Smooth muscle cell (in vitro differentiated cells): ENCODE measurements at regions not wholly inside any gene's neighbourhood (a gene's known extent, or its start where the extent isn't known, plus 50 kb on each side); places are given as distances from the start of the nearest gene placed in this dataset.

Experiments used
- DNase-seq: peaks from one replicate; lab custom pipeline; 2025; ENCODE audit not compliant: unreplicated experiment; lab: John Stamatoyannopoulos, UW
- H2AFZ ChIP-seq: fragments of 200-600 bp; sonication (generic); 2 replicates; pipeline ENCODE4 v1.6.0; 2016; ENCODE audit warnings: antibody characterized with exemption, low read depth, mild to moderate bottlenecking
- H3F3A ChIP-seq: fragments of 200-600 bp; sonication (generic); 2 replicates; pipeline ENCODE4 v1.6.0; 2017; ENCODE audit warnings: antibody characterized with exemption, low read depth
- H3K27ac ChIP-seq: fragments of 200-600 bp; sonication (generic); 2 replicates; pipeline ENCODE4 v1.5.1; 2016; ENCODE audit warnings: low read depth, mild to moderate bottlenecking
- H3K27me3 ChIP-seq: fragments of 200-600 bp; sonication (generic); 2 replicates; pipeline ENCODE4 v1.6.1; 2016; ENCODE audit warnings: low read depth, mild to moderate bottlenecking
- H3K36me3 ChIP-seq: fragments of 200-600 bp; sonication (generic); 2 replicates; pipeline ENCODE4 v1.5.1; 2016; ENCODE audit warnings: low read depth
- H3K4me1 ChIP-seq: fragments of 200-600 bp; sonication (generic); 2 replicates; pipeline ENCODE4 v1.5.1; 2016; ENCODE audit warnings: low read depth
- H3K4me2 ChIP-seq: fragments of 200-600 bp; sonication (generic); 2 replicates; pipeline ENCODE4 v1.6.0; 2016; ENCODE audit warnings: mild to moderate bottlenecking
- H3K4me3 ChIP-seq: fragments of 200-600 bp; sonication (generic); 2 replicates; pipeline ENCODE4 v1.5.1; 2016; ENCODE audit warnings: mild to moderate bottlenecking
- H3K79me2 ChIP-seq: fragments of 200-600 bp; sonication (generic); 2 replicates; pipeline ENCODE4 v1.6.0; 2016; ENCODE audit warnings: low read depth, mild to moderate bottlenecking
- H3K9ac ChIP-seq: fragments of 200-600 bp; sonication (generic); 2 replicates; pipeline ENCODE4 v1.6.0; 2016; ENCODE audit warnings: low read depth
- H3K9me3 ChIP-seq: fragments of 200-600 bp; sonication (generic); replicated peaks from 2 replicates; pipeline ENCODE4 v1.5.1; 2016; ENCODE audit warnings: low read depth
- H4K20me1 ChIP-seq: fragments of 200-600 bp; sonication (generic); 2 replicates; pipeline ENCODE4 v1.6.0; 2016; ENCODE audit warnings: low read depth
- WGBS: methylation state at CpG from one replicate; pipeline ENCODE4 v1.1.7; 2016; ENCODE audit warnings: low lambda C conversion rate; 5-methylcytosine and 5-hydroxymethylcytosine counted together
- TF ChIP-seq, protein P1 (sequence below): fragments of 200-600 bp; sonication (generic); IDR thresholded peaks from 2 replicates; pipeline ENCODE4 v1.5.1; 2017; ENCODE audit warnings: borderline replicate concordance, mild to moderate bottlenecking, antibody characterized with exemption; ENCODE audit not compliant: insufficient read depth, poor library complexity, severe bottlenecking

DNA sequence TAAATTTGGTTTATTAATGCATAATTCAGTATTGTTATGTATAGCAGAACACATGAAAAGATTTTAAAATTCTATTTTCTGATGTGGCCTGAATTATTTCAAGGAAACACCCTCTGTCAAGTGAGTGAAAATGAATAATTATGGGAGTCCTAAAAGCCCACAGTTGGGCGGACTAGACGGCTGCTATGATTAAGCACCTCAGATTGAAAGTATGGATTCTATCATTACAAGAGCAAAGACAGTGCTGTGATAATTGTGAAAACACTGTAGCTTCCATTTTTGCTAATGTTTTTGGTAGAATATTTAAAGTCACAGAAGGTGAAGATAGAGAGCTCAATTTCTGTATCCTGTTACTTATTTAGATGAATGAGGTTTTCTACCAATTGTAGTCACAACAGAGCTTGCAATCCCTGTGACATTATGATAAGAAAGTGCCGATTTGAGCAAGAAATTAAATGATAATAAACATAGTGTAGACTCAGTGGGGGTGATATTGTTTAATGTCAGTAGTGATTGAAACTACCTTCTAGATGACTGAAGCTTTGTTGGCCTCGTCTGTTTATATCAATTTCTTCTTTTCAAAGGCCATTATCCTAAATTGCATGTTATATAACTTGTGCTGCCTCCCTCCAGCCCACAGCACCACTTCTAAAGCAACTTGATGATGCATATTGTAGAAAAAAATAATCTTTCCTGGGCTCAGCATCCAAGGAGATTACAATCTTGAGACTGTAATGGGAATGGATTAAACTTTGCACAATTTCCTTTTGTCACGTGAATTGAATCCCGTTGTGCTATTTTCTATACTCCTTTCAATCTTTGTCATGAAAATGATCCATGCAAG lies 359.8 kb downstream of the BTG1 start:
- no peaks in the 10 kb centered on the region for H3K27me3 ChIP-seq
- no peaks in the 10 kb centered on the region for H3K9me3 ChIP-seq
- H4K20me1 ChIP-seq = no peaks in the 10 kb centered on the region
- no peak overlapping the region for H3K27ac ChIP-seq
- TF ChIP-seq, protein P1, sequence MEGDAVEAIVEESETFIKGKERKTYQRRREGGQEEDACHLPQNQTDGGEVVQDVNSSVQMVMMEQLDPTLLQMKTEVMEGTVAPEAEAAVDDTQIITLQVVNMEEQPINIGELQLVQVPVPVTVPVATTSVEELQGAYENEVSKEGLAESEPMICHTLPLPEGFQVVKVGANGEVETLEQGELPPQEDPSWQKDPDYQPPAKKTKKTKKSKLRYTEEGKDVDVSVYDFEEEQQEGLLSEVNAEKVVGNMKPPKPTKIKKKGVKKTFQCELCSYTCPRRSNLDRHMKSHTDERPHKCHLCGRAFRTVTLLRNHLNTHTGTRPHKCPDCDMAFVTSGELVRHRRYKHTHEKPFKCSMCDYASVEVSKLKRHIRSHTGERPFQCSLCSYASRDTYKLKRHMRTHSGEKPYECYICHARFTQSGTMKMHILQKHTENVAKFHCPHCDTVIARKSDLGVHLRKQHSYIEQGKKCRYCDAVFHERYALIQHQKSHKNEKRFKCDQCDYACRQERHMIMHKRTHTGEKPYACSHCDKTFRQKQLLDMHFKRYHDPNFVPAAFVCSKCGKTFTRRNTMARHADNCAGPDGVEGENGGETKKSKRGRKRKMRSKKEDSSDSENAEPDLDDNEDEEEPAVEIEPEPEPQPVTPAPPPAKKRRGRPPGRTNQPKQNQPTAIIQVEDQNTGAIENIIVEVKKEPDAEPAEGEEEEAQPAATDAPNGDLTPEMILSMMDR = no peak
- 84% methylated on average over 6 of the region's 6 CpGs for WGBS
- H3K4me3 ChIP-seq = no peak overlapping the region
- H3K4me2 ChIP-seq = no peak overlapping the region
- H3F3A ChIP-seq = no peaks in the 10 kb centered on the region
- H3K9ac ChIP-seq = no peak overlapping the region
- H3K79me2 ChIP-seq = no peaks in the 10 kb centered on the region
- H2AFZ ChIP-seq = no peak overlapping the region
- DNase-seq = no peak
- H3K4me1 ChIP-seq = peaks cover 9% of the 10 kb centered on the region
- H3K36me3 ChIP-seq = no peaks in the 10 kb centered on the region

DNA sequence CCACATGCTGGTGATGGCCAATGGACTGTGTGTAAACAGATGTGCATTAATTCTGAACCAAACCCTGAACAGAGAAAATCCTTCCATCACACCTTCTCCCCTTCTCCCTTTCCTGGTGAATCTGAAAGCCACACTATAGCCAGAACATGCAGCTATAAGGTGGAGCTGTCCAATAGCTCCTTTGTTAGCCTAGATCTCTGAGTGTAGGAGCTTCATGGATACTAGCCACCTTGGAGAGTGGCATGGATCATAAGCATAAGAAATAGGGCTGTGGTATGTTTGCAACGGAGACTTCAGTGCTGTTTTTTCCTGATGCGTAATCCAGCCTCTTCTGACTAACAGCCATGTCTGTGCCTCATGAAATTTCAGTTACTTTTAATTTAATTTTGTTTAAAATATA lies 364.5 kb downstream of the BTG1 start:
- Histone ChIP-seq H3K27ac (no peak overlapping the region), H4K20me1 (no peaks in the 10 kb centered on the region), H3K9ac (no peak overlapping the region), H3K4me3 (no peak overlapping the region), H3K79me2 (no peaks in the 10 kb centered on the region), H3K4me1 (peaks cover 17% of the 10 kb centered on the region), H3K27me3 (no peaks in the 10 kb centered on the region), H3K4me2 (no peak overlapping the region), H3K36me3 (no peaks in the 10 kb centered on the region), H3K9me3 (no peaks in the 10 kb centered on the region), H3F3A (peaks cover 12% of the 10 kb centered on the region), H2AFZ (no peak overlapping the region)
- TF ChIP-seq, protein P1 = no peak
- 72% methylated on average over 2 of the region's 2 CpGs for WGBS
- no peak for DNase-seq

DNA sequence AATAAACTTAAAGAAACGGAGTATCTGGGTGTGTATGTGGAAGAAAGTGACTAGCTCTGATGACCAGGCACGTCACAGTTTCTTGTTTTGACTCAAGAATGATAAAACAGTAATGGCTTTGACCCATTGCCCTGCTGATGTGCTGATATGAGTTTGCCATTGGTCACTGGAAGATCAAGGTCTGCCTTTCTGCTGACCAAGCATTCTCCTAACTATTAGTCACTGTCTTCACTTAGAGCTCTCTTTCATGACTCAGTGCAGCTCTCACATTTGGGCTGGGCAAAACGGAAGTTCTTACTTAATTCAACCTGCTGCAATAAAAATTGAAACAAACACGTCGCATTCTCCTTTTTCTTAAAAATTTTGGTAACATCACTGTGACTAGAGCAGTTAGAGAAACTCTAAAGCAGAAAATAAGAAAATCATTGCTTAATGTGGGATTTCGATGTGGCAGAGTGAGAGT lies 366.7 kb downstream of the BTG1 start:
- no peaks in the 10 kb centered on the region for H3K27me3 ChIP-seq
- no peaks in the 10 kb centered on the region for H4K20me1 ChIP-seq
- peak overlapping the region; percentile 6 for H2AFZ ChIP-seq
- 18% methylated on average over 6 of the region's 6 CpGs for WGBS
- peak overlapping the region; percentile 85 for H3K9ac ChIP-seq
- TF ChIP-seq, protein P1 = no peak
- no peaks in the 10 kb centered on the region for H3K79me2 ChIP-seq
- peak overlapping the region; percentile 73 for H3K4me2 ChIP-seq
- DNase-seq = no peak
- peak overlapping the region; percentile 97 for H3K27ac ChIP-seq
- no peaks in the 10 kb centered on the region for H3K36me3 ChIP-seq
- no peaks in the 10 kb centered on the region for H3K9me3 ChIP-seq
- H3F3A ChIP-seq = peaks cover 12% of the 10 kb centered on the region
- peaks cover 17% of the 10 kb centered on the region for H3K4me1 ChIP-seq
- H3K4me3 ChIP-seq = peak overlapping the region; percentile 13
